Left lobe of liver (tissue), 2 donors: ENCODE measurements at regions not wholly inside any gene's neighbourhood (a gene's known extent, or its start where the extent isn't known, plus 50 kb on each side); places are given as distances from the start of the nearest gene placed in this dataset.

Experiments
- ATAC-seq: fragments of 200-7000 bp; cut with Tn5 transposase; one replicate; pipeline ENCODE4 v1.9.1; 2020; ENCODE audit warnings: mild to moderate bottlenecking, moderate library complexity
- DNase-seq: peaks from one replicate; pipeline ENCODE4 v3.0.0-alpha.2; 2020; ENCODE audit warnings: low spot score
- donor health status: DM: no; HTN: no; CAD: no; lungs with moderate emphysema.
- donor health status: DM: no; HTN: yes; CAD: no.

DNA sequence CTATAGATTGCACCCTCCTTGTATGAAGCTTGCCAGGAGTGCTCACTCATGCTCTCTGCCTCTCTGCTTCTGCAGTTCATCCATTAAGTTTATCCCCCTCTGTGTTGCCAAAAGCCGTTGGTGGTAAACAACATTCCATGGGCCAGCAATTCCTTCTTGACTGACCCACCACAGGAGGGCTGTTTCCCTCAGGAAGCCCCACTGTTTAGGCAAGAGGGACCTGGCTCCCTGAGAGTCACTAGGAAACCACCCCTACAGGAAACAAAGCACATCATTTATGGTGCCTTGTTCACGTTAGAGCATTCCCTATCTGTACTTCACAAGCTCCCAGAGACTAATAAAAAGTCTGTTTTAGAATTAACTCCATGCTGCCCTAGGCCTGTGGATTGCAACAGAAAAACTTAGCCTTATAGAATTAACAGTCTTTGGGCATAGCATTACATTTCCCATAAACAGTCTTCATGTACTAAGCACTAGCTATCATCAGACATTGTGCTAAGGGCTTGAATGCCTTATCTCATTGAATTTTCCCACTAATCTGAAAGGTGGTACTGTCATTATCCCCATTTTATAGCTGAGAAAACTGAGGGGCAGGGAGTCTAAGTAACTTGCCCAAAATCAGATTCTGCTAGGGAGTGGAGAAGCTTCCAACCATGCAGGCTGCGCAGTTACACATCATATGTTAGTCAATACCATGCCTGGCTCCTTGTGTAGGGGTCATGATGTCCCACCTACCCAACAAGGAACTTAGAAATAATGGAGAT is 149.9 kb downstream of the SHQ1 start:
- no peak for DNase-seq
- no peak for ATAC-seq

GRCh38 chr3:72697717-72698116 is 150.5 kb downstream of the SHQ1 start:
- ATAC-seq (no peak), DNase-seq (no peak)

DNA sequence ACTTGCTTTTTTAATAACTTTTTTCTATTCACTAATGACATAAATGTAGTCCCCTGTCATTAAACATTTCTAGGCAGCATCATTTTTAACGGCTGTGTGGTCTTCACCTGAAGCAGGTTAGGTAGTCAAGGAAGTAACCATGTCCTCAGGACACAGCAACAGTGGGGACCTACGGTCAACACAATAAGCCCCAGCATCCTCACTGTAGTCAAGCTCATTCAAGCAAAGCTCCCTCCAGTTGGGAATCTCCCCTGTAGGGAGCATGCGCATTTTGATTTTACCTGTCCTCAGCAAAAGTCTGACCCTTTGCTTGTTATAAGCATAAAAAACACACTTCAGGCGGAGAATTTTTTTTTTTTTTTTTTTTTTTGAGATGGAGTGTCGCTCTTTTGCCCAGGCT is 151.4 kb downstream of the SHQ1 start:
- ATAC-seq = no peak
- DNase-seq = no peak

- no peak for DNase-seq
- no peak for ATAC-seq
Measured at GRCh38 chr3:72694398-72694797, 153.8 kb downstream of the SHQ1 start.

- ATAC-seq = no peak
Measured at GRCh38 chr3:72692990-72693389, 155.3 kb downstream of the SHQ1 start.

GRCh38 chr3:72690629-72691028 is 157.6 kb downstream of the SHQ1 start:
- DNase-seq (no peak), ATAC-seq (no peak)

More at GRCh38 chr3:72692990-72693389, 155.3 kb downstream of the SHQ1 start:
- DNase-seq = no peak

DNA sequence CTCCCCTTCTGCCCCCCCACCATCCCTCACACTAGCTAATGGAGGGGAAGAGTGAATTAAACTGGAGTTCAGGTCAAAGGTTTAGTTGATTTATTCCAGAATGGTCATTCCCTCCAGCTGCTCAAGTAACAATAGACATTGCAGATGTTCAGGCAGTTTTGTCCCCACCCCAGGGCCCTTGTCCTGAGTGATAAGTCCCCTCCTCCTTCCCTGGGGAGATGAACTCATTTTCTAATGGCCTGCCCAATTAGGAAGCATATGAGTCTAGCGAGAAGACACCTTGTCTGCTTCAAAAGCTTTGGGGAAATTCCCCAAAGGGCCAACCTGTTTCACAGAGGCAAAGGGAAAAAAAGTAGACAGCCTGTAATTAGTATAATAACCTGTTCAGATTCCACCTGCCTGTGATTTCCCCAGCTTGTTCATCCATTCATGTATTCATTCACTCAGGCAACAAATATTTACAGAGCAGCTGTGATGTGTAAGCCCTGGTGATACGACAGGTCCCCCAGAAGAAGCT is 165.3 kb downstream of the SHQ1 start:
- DNase-seq (no peak), ATAC-seq (no peak)

DNA sequence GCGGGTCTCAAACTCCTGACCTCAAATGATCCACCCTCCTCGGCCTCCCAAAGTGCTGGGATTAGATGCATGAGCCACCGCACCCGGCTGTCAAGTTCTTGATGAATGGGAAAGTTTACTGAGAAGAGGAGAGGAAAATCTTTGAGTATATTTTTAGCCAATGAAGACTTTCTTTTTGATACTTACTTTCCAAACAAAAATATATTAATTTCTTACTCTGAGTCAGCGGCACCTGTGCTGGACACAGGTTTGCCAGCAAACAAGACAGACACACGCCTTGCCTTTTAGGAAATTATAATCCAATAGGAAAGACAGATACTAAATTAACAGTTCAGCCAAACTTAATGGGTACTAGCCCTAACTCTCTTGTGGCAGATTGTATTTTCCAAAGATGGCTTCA is 166.6 kb downstream of the SHQ1 start:
- ATAC-seq (no peak), DNase-seq (no peak)

- no peak for ATAC-seq
Measured at GRCh38 chr3:72680766-72681165, 167.5 kb downstream of the SHQ1 start.

GRCh38 chr3:72679540-72680198 is 168.6 kb downstream of the SHQ1 start:
- ATAC-seq = no peak

More at GRCh38 chr3:72680766-72681165, 167.5 kb downstream of the SHQ1 start:
- DNase-seq = no peak

DNA sequence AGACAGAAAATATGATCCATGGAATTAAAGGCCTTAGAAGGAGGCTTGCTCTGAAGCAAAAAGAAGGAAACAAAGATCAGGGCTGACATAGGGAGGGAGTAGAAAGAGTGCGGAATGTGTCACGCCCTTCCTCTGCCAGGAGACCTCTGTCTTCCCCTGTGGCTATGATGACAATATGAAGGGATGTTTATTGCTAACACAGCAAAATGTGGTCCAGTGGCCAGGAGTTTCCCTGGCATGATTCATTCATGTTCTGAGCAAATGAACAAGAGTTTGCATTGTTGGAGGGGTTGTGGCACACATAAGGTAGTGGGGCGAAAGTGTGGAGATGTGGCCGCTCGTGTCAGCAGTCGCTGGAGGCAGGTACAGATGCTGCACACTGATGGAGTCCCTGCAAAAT is 169.4 kb downstream of the SHQ1 start:
- ATAC-seq (no peak), DNase-seq (no peak)

More at GRCh38 chr3:72679540-72680198, 168.6 kb downstream of the SHQ1 start:
- no peak for DNase-seq

- DNase-seq = no peak
- ATAC-seq = no peak
Measured at GRCh38 chr3:72678380-72678779, 169.9 kb downstream of the SHQ1 start.

GRCh38 chr3:72675243-72675642 is 173.0 kb downstream of the SHQ1 start:
- ATAC-seq (no peak), DNase-seq (no peak)

DNA sequence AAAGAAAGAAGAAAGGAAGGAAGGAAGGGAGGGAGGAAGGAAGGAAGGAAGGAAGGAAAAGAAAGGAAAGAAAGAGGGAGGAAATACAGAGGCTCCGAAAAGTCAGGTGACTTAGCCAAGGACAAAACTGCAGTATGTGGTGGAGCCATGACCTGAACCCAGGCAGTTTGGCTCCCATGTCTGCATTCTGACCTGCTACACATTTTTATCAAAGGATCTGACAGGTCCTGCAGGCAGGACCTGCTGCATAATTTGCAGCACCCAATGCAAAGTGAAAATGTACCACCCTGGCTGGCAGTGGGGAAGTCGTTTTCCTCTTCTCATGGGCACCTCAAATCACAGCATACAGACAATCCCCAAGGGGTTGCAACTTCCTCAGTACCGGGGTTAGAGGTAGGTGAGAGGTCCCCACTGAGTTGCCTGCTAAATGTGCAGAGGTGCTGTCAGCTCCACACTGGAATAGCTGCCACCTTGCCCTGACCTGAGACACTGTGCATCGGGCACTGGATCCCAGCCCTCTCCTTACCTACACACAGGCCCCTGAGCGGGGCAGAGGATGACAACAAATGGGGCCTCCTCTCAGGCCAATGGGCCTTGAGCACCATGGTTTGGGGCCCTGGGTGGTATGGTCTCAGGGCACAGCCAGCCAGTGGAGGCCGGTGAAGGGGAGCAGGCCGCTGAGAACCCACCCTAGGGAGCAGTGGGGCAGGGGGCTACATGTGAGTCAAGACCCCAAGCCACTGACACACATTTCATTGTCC is 175.1 kb downstream of the SHQ1 start:
- ATAC-seq (no peak), DNase-seq (no peak)

DNA sequence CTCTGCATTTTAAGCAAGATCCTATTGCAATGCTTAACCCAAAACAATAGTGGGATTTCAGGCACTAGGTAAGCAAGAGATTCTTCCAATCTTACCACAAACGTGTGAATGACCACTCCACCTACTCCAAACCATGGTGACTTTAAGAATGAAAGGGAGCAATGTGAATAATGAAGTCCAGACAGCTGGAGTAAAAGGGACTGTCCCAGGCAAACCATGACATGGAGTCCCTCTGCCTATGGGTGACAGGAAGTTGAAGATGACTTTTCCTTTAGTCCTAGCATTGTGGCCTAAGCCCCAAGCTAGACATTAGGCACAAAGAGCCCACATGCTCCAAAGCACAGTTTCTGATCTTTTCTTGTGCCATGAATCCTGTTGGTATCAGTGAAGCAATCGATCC is 179.0 kb downstream of the SHQ1 start:
- DNase-seq = no peak
- ATAC-seq = no peak

- no peak for ATAC-seq
- no peak for DNase-seq
Measured at GRCh38 chr3:72666447-72666755, 181.8 kb downstream of the SHQ1 start.

DNA sequence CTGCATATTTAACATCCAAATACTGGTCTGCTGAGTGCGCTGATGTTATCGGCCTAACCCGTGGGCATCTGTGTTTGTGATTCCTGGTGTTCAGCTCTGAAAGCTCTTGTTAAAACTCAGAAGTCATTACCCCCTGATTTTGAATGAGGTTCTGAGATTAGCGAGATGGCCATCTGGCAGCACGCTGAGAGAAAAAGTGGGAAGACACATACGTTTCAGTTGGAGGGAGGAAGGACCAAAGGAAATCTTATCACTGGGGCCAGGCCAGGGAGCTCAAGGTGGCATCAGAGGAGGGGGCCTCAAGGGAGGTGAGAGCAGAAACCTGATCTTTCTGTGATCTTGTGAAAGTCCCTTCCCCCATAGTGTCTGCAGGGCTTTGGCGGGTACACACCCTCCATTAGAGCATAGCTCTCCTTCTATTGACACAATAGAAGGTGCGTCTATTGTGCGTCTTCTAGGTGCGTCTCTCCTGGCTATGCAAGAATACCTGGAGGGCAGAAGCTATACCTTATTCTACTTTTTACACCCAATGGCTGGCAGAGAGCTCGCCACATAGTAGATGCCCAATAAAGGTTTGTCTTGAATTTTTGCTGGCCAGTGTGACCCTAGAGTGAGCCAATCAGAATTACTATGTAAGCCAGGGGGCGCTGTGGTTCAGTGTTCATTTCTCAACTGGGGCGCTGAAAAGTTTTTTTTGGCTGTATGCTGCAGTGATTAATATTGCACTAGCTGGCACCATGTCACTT is 182.4 kb downstream of the SHQ1 start:
- ATAC-seq (peak; percentile 93), DNase-seq (peak; percentile 63)

DNA sequence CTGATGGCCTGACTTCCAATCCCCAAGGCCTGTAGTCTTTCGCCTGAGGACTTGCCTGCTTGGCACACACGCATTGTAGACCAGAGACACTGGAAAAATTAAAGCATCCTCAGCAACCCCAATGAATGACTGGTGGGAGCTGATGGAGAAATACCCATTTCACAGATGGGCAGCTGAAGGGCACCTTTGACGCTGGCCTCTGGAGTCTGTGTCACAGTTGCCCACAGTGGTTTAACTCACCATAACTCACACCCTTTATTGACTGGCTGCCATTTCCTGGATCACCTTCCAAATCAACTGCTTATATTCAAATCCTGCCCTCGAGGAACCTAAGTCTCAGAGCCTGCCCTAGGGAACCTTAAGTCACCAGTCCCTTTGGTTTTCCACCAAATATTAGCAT is 183.1 kb downstream of the SHQ1 start:
- DNase-seq (no peak), ATAC-seq (no peak)

DNA sequence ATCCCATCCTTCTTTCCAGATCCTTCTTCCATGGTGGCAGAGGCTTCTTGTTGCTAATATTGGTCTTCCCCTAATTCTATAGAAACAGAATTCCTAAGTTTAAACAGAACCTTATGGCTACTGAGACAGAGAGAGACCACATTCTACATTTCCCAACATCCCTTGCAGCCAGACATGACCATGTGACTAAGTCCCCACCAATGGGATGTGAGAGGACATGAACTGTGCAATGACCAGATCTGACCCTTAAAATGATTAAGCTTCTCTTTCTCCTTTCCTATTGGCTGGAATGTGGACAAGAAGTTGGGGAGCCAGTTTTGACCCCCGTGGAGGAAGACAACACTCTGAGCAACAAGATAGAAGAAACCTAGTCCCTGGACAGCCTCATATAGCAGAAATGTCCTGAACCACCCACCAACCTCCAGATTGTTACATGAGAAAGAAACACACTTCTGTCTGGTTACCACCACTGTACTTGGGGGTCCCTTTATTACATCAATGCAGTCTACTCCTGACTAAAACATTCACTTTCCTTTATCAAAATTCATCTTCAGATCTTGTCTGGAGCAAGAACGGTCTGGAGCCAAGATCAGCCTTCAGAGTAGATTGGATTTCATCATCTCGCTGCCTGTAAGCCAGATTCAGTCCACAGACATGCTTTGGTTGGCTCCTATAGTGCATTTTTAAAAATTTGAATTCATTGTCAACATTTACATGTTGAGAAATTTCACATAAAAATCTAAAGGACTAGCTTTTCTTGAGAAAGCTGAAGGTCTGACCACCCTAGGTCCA is 183.9 kb downstream of the SHQ1 start:
- ATAC-seq = no peak
- DNase-seq = no peak

DNA sequence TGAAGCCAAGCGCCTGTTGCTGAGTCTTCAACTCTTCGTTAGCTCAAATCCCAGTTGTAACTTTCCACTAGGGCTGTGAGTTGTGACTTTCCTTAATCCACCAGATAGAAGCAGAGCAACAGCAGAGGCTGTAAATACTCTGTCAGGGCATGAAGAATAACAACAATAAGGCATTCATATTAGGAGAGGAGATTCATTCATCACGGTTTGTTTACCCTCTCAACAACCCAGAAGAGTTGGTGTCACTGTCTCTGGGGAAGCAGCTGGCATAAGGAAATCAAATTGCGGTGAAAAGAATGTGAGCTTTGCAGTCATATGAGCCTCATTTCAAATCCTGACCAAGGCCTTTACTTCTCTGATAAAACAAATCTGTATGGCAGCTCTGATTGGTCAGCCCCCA is 184.8 kb downstream of the SHQ1 start:
- ATAC-seq = no peak
- DNase-seq = no peak
